Suprapubic skin (tissue), 4 donors: ENCODE measurements at regions not wholly inside any gene's neighbourhood (a gene's known extent, or its start where the extent isn't known, plus 50 kb on each side); places are given as distances from the start of the nearest gene placed in this dataset.

Experiments used
- CTCF ChIP-seq, 2 donors: fragments of 200-600 bp in 1 of 2; fragments of 450-650 bp in 1 of 2; sonication (generic) in 1 of 2; IDR thresholded peaks; one replicate each; pipeline ENCODE4 v1.5.1; 2016 to 2019; ENCODE audit warnings: antibody characterized with exemption in 2 of 2, mild to moderate bottlenecking in 1 of 2, moderate library complexity in 1 of 2
- EP300 ChIP-seq: sonication (generic); formaldehyde crosslinking; IDR thresholded peaks from one replicate; pipeline ENCODE4 v1.6.1; 2017; ENCODE audit warnings: antibody characterized with exemption
- POLR2A ChIP-seq, 2 donors: fragments of 450-650 bp; IDR thresholded peaks; one replicate each; pipeline ENCODE4 v1.6.1; 2017; ENCODE audit warnings: antibody characterized with exemption in 2 of 2, mild to moderate bottlenecking in 2 of 2, moderate library complexity in 2 of 2
- POLR2AphosphoS5 ChIP-seq, 3 donors: sonication (generic); formaldehyde crosslinking; IDR thresholded peaks; one replicate each; pipeline ENCODE4 v1.6.1; 2017; ENCODE audit warnings: antibody characterized with exemption in 3 of 3

- TF ChIP-seq CTCF (IDR thresholded peaks at IDR 0.05): no peak
- TF ChIP-seq POLR2A (IDR thresholded peaks at IDR 0.05): no peak
- TF ChIP-seq POLR2AphosphoS5 (IDR thresholded peaks at IDR 0.05): no peak
- no peak for TF ChIP-seq EP300
Observed at GRCh38 chr2:154518872-154519271, 179.6 kb upstream of the KCNJ3 start.
